Tibial nerve (tissue), 4 donors: ENCODE measurements at regions not wholly inside any gene's neighbourhood (a gene's known extent, or its start where the extent isn't known, plus 50 kb on each side); places are given as distances from the start of the nearest gene placed in this dataset.

Experiments
- CTCF ChIP-seq, 5 experiments: fragments of 200-600 bp in 3 of 5; fragments of 450-650 bp in 2 of 5; sonication (generic) in 3 of 5; IDR thresholded peaks; one replicate each; pipeline ENCODE4 v1.5.1; 2016 to 2019; ENCODE audit warnings: antibody characterized with exemption in 5 of 5, mild to moderate bottlenecking in 3 of 5, moderate library complexity in 2 of 5
- EP300 ChIP-seq, 2 donors: sonication (generic); formaldehyde crosslinking; IDR thresholded peaks; one replicate each; pipeline ENCODE4 v1.6.1; 2017; ENCODE audit warnings: antibody characterized with exemption in 2 of 2, mild to moderate bottlenecking in 1 of 2
- POLR2A ChIP-seq, 2 donors: fragments of 450-650 bp; IDR thresholded peaks; one replicate each; pipeline ENCODE4 v1.6.1; 2017; ENCODE audit warnings: antibody characterized with exemption in 2 of 2, mild to moderate bottlenecking in 2 of 2, moderate library complexity in 2 of 2

GRCh38 chr12:89994911-89995310 is 286.3 kb upstream of the ATP2B1 start:
- TF ChIP-seq POLR2A (IDR thresholded peaks at IDR 0.05) (no peak), CTCF (IDR thresholded peaks at IDR 0.05) (no peak), EP300 (IDR thresholded peaks at IDR 0.05) (no peak)
